Upper lobe of right lung (tissue), 1 donor: ENCODE measurements at regions not wholly inside any gene's neighbourhood (a gene's known extent, or its start where the extent isn't known, plus 50 kb on each side); places are given as distances from the start of the nearest gene placed in this dataset.
"Not testable (repeated sequence)": the region's sequence is repeated elsewhere in the genome, so short reads cannot be mapped to it uniquely, and the experiment has no call there.

ENCODE experiments used
- ATAC-seq: fragments of 200-7000 bp; cut with Tn5 transposase; one replicate; pipeline ENCODE4 v1.9.1; 2020; ENCODE audit warnings: mild to moderate bottlenecking, moderate library complexity
- DNase-seq: peaks from one replicate; pipeline ENCODE4 v3.0.0-alpha.2; 2020
- H3K27ac ChIP-seq: fragments of 200-600 bp; one replicate; pipeline ENCODE4 v1.8.0; 2022
- H3K27me3 ChIP-seq: fragments of 200-600 bp; one replicate; pipeline ENCODE4 v1.8.0; 2022; ENCODE audit warnings: mild to moderate bottlenecking
- H3K36me3 ChIP-seq: fragments of 200-600 bp; one replicate; pipeline ENCODE4 v1.8.0; 2022
- H3K4me1 ChIP-seq: fragments of 200-600 bp; one replicate; pipeline ENCODE4 v1.8.0; 2022
- H3K4me3 ChIP-seq: fragments of 200-600 bp; one replicate; pipeline ENCODE4 v1.8.0; 2022; ENCODE audit warnings: mild to moderate bottlenecking
- H3K9me3 ChIP-seq: fragments of 200-600 bp; one replicate; pipeline ENCODE4 v1.8.0; 2022
- CTCF ChIP-seq: fragments of 200-600 bp; IDR thresholded peaks from one replicate; pipeline ENCODE4 v1.8.0; 2022; ENCODE audit warnings: antibody characterized with exemption
- intact Hi-C: fragments of 100-400 bp; cut with DNase I; formaldehyde crosslinking; loops from one replicate; pipeline ENCODE4 v1.11.0; 2022
- donor health status: DM: no; HTN: yes; CAD: no; lungs with severe emphysema.

DNA sequence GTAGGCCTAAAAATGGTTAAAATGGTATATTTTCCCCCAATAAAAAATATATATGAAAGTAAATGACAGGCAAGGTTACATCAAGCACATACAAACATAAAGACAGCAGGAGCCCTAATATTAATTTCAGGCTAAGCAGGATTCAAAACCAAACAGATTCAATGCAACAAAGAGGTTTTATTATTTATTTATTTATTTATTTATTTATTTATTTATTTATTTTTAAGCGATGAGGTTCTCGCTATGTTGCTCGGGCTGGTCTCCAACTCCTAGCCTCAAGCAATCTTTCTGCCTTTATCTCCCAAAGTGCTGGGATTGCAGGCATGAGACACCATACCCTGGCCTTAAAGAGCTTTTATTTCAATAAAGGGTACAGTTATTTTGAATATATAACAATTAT is 106.4 kb upstream of the SHB start:
- H3K4me1 ChIP-seq: no peaks in the 10 kb centered on the region
- H3K27me3 ChIP-seq: no peaks in the 10 kb centered on the region
- no peak overlapping the region for H3K4me3 ChIP-seq
- ATAC-seq (no peak), DNase-seq (no peak)
- H3K27ac ChIP-seq: no peak overlapping the region
- peaks cover 11% of the 10 kb centered on the region for H3K9me3 ChIP-seq
- no peaks in the 10 kb centered on the region for H3K36me3 ChIP-seq
- TF ChIP-seq CTCF: no peak
- intact Hi-C loops: no loop called here

DNA sequence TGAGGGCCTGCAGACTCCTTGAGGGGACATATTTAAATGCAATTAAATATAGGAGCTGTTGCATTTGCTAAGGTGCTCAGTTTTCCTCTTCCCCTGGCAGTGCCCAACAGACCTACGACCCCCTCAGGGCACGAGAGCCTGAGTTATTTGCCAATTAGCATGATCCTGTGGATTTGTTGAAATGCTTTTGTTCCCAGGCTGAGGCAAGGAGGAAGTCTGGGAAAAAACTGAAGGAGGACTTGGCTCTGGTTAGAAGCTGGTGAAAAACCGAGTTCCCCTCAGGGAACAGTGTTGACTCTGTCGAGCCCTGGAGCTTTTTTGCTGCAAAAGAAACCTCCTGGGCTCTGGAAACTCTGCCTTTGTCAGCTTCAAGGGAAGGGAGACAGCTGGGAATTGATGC is 103.6 kb upstream of the SHB start:
- H3K27me3 ChIP-seq: no peaks in the 10 kb centered on the region
- TF ChIP-seq CTCF: no peak
- no peak for DNase-seq
- H3K9me3 ChIP-seq: peaks cover 17% of the 10 kb centered on the region
- no peaks in the 10 kb centered on the region for H3K4me1 ChIP-seq
- no peak overlapping the region for H3K4me3 ChIP-seq
- intact Hi-C loops: no loop called here
- no peak overlapping the region for H3K27ac ChIP-seq
- no peak for ATAC-seq
- no peaks in the 10 kb centered on the region for H3K36me3 ChIP-seq

DNA sequence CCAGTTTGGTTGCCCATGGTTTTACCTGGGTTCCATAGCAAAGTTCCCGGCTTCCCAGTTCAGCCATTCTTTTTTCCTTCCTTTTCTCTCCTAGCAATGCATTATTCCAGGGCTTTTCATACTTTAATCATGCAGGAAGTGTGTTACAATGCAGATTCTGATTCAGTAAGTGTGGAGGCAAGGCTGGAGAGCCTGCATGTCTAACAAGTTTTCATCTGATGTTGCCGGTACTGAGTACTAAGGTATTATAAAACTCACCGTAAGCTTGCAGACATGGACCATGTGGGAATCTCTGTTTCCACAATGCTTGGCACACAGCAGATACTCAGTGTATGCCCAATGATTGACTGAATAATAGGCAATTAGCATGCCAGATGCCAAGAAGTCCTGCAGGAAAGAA is 102.9 kb upstream of the SHB start:
- no peaks in the 10 kb centered on the region for H3K36me3 ChIP-seq
- no peaks in the 10 kb centered on the region for H3K27me3 ChIP-seq
- TF ChIP-seq CTCF: no peak
- intact Hi-C loops: no loop called here
- ATAC-seq (no peak), DNase-seq (no peak)
- H3K4me1 ChIP-seq: no peaks in the 10 kb centered on the region
- peaks cover 17% of the 10 kb centered on the region for H3K9me3 ChIP-seq
- H3K4me3 ChIP-seq: no peak overlapping the region
- H3K27ac ChIP-seq: no peak overlapping the region

GRCh38 chr9:38171538-38171884 is 102.5 kb upstream of the SHB start:
- Histone ChIP-seq H3K36me3 (no peaks in the 10 kb centered on the region), H3K27me3 (no peaks in the 10 kb centered on the region), H3K27ac (no peak overlapping the region), H3K9me3 (peaks cover 17% of the 10 kb centered on the region), H3K4me1 (no peaks in the 10 kb centered on the region), H3K4me3 (no peak overlapping the region)
- ATAC-seq (no peak), DNase-seq (no peak)
- no peak for TF ChIP-seq CTCF
- intact Hi-C loops: no loop called here

GRCh38 chr9:38170763-38171537 is 101.9 kb upstream of the SHB start:
- peaks cover 17% of the 10 kb centered on the region for H3K9me3 ChIP-seq
- DNase-seq, H3K27me3 ChIP-seq, ATAC-seq, H3K4me1 ChIP-seq, H3K4me3 ChIP-seq, H3K27ac ChIP-seq, intact Hi-C loops, H3K36me3 ChIP-seq: not testable (repeated sequence)

DNA sequence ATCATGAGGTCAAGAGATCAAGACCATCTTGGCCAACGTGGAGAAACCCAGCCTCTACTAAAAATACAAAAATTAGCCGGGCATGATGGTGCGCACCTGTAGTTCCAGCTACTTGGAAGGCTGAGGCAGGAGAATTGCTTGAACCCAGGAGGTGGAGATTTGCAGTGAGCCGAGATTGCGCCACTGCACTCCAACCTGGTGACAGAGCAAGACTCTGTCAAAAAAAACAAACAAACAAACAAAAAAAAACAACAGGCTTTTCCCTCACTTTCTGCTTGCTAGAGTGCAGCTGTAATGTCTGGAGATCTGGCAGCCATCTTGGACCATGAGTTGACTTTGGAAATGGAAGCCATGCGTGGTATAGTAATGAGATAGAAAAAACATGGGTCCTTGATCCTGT is 101.1 kb upstream of the SHB start:
- peaks cover 17% of the 10 kb centered on the region for H3K9me3 ChIP-seq
- H3K27ac ChIP-seq, DNase-seq, intact Hi-C loops, H3K36me3 ChIP-seq, ATAC-seq, H3K27me3 ChIP-seq, H3K4me3 ChIP-seq, H3K4me1 ChIP-seq: not testable (repeated sequence)

DNA sequence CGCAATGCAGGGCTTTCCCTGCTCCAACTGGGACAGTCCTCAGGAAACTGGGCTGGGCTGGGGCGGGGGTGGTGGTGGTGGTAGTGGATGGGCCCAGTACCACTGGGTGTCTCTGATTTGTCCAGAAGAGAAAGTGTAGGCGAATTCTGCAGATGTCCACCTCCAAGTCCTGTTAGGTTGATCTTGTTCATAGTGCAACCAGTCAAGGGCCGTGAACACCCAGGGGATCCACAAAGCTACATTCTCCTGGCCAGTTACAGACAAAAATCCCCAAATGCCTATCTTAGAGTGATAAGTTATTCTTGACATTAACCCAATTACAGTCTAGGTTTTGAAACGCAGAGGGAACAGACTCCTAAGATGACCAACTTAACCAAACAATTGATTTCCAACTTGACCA is 97.5 kb upstream of the SHB start:
- no peak overlapping the region for H3K4me3 ChIP-seq
- no peak for TF ChIP-seq CTCF
- H3K27ac ChIP-seq: no peak overlapping the region
- no peaks in the 10 kb centered on the region for H3K27me3 ChIP-seq
- no peaks in the 10 kb centered on the region for H3K4me1 ChIP-seq
- ATAC-seq (no peak), DNase-seq (no peak)
- intact Hi-C loops: no loop called here
- peaks cover 14% of the 10 kb centered on the region for H3K9me3 ChIP-seq
- H3K36me3 ChIP-seq: no peaks in the 10 kb centered on the region
